ENCODE measurements at regions not wholly inside any gene's neighbourhood (a gene's known extent, or its start where the extent isn't known, plus 50 kb on each side); places are given as distances from the start of the nearest gene placed in this dataset.

DNA sequence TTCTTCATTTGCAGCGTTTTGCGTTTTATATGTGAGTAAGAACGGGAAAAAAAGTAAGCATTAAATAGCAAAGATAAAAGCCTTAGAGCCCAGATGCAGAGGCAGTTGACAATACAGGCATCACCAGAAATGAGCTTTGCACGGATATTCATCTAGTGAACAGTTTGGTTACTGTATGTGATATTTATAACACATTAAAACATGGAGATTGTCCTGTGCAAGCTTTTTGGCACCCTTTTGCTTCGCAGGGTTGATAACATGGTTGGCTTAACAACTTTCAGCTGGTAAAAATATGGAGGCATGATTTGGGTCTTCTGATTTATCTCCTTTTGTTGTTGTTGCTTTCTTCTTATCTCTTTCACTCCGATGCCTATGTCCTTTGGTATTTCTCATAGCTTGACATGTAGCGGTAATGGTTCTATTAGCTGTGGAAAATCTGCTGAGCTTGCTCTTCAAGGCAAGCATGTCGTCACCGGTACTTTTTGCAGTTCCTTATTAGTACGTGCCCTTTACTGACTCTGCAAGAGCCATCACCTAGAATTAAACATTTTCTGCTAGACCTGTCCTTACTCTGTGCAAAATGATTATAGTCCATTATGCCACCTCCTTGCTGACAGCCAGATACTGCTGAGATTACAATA, 102.9 kb downstream of the PCDH7 start:
- H3K36me3 Mint-ChIP-seq: no peaks in the 10 kb centered on the region
- DNase-seq (no peak), ATAC-seq (replicated peaks in 1 of 4) (no peak)
- Histone ChIP-seq H3K9me3 (no peaks in the 10 kb centered on the region), H3K27me3 (replicated peaks in 1 of 2; ENCODE audit: control insufficient read depth in 2 of 2, extremely low read depth in 1 of 2, insufficient read depth in 2 of 2, low read length in 1 of 2) (no peaks in the 10 kb centered on the region), H3K4me1 (ENCODE audit: control insufficient read depth in 1 of 2, extremely low read depth in 1 of 2, insufficient read depth in 2 of 2, low read length in 2 of 2) (no peaks in the 10 kb centered on the region), H3K36me3 (ENCODE audit: control insufficient read depth in 2 of 2, extremely low read depth in 1 of 2, insufficient read depth in 1 of 2, low read length in 1 of 2) (no peaks in the 10 kb centered on the region), H3K27ac (ENCODE audit: low read length) (no peak overlapping the region), H3K4me3 (ENCODE audit: control insufficient read depth in 1 of 2, extremely low read depth in 1 of 2, low read length in 1 of 2) (no peak overlapping the region)
- no peaks in the 10 kb centered on the region for H3K4me1 Mint-ChIP-seq
- POLR2A ChIA-PET: no interaction called here
- H3K27ac Mint-ChIP-seq: no peak overlapping the region
- CTCF ChIA-PET: no interaction called here
- no peaks in the 10 kb centered on the region for H3K27me3 Mint-ChIP-seq
- WGBS (ENCODE audit: insufficient coverage): 91% methylated on average over 6 of the region's 10 CpGs
- H3K4me3 Mint-ChIP-seq: no peak overlapping the region
- peaks cover 8 to 15% (median 9%) of the 10 kb centered on the region in 3 donors for H3K9me3 Mint-ChIP-seq

GRCh38 chr4:30825008-30825770, 105.0 kb downstream of the PCDH7 start:
- H3K36me3 ChIP-seq (ENCODE audit: control insufficient read depth in 2 of 2, extremely low read depth in 1 of 2, insufficient read depth in 1 of 2, low read length in 1 of 2): no peaks in the 10 kb centered on the region
- no peak overlapping the region for H3K4me3 Mint-ChIP-seq
- DNase-seq (no peak), ATAC-seq (replicated peaks in 1 of 4) (no peak)
- no peaks in the 10 kb centered on the region for H3K36me3 Mint-ChIP-seq
- no CpG with 5 or more reads among the region's 1 CpG for WGBS (ENCODE audit: insufficient coverage)
- H3K9me3 ChIP-seq: no peaks in the 10 kb centered on the region
- no peaks in the 10 kb centered on the region for H3K27me3 ChIP-seq (replicated peaks in 1 of 2; ENCODE audit: control insufficient read depth in 2 of 2, extremely low read depth in 1 of 2, insufficient read depth in 2 of 2, low read length in 1 of 2)
- no peaks in the 10 kb centered on the region for H3K27me3 Mint-ChIP-seq
- no peak overlapping the region for H3K27ac Mint-ChIP-seq
- no peak overlapping the region for H3K4me3 ChIP-seq (ENCODE audit: control insufficient read depth in 1 of 2, extremely low read depth in 1 of 2, low read length in 1 of 2)
- peaks cover 3 to 10% (median 6%) of the 10 kb centered on the region in 3 donors for H3K9me3 Mint-ChIP-seq
- H3K4me1 ChIP-seq (ENCODE audit: control insufficient read depth in 1 of 2, extremely low read depth in 1 of 2, insufficient read depth in 2 of 2, low read length in 2 of 2): no peaks in the 10 kb centered on the region
- ChIA-PET POLR2A (no interaction called here), CTCF (no interaction called here)
- H3K4me1 Mint-ChIP-seq: no peaks in the 10 kb centered on the region
- no peak overlapping the region for H3K27ac ChIP-seq (ENCODE audit: low read length)

DNA sequence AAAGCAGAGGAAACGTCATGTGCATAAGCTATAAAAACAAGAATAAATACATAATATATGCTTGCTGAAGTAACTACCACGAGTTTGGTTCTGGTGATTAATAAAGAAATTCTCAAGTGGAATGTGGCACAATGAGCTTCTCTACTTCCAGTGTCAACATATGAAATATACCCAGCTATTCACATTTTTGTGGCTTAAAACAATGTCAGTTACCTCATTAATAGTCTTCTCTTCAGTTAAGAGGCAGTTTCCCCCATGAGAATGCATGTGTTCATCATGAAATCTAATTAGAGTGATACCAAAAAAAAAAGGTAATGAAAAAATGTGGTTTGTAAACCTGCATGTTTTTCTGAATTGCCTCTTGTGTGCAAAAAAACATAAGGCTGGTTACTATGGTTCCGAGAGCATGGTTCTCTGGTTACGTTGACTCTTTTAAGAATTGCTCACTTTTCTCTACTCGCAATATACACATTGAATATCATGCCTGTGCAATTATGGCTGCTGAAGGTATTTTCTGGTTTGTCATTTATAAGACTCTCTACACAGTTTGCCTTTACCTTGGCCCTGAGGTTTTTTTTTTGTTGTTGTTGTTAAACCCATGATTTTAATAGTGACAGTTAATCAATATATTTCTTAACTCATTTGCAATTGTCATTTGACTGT, 108.2 kb downstream of the PCDH7 start:
- no peak overlapping the region for H3K27ac ChIP-seq (ENCODE audit: low read length)
- H3K36me3 ChIP-seq (ENCODE audit: control insufficient read depth in 2 of 2, extremely low read depth in 1 of 2, insufficient read depth in 1 of 2, low read length in 1 of 2): no peaks in the 10 kb centered on the region
- no peak overlapping the region for H3K27ac Mint-ChIP-seq
- ChIA-PET POLR2A (no interaction called here), CTCF (no interaction called here)
- no peak overlapping the region for H3K4me3 ChIP-seq (ENCODE audit: control insufficient read depth in 1 of 2, extremely low read depth in 1 of 2, low read length in 1 of 2)
- peaks cover 3 to 9% (median 7%) of the 10 kb centered on the region in 3 donors for H3K9me3 Mint-ChIP-seq
- no peaks in the 10 kb centered on the region for H3K4me1 Mint-ChIP-seq
- H3K4me1 ChIP-seq (ENCODE audit: control insufficient read depth in 1 of 2, extremely low read depth in 1 of 2, insufficient read depth in 2 of 2, low read length in 2 of 2): no peaks in the 10 kb centered on the region
- H3K4me3 Mint-ChIP-seq: no peak overlapping the region
- no CpG with 5 or more reads among the region's 5 CpGs for WGBS (ENCODE audit: insufficient coverage)
- no peak for DNase-seq
- no peak for ATAC-seq (replicated peaks in 1 of 4)
- no peaks in the 10 kb centered on the region for H3K36me3 Mint-ChIP-seq
- no peaks in the 10 kb centered on the region for H3K27me3 Mint-ChIP-seq
- no peaks in the 10 kb centered on the region for H3K27me3 ChIP-seq (replicated peaks in 1 of 2; ENCODE audit: control insufficient read depth in 2 of 2, extremely low read depth in 1 of 2, insufficient read depth in 2 of 2, low read length in 1 of 2)
- H3K9me3 ChIP-seq: no peaks in the 10 kb centered on the region

DNA sequence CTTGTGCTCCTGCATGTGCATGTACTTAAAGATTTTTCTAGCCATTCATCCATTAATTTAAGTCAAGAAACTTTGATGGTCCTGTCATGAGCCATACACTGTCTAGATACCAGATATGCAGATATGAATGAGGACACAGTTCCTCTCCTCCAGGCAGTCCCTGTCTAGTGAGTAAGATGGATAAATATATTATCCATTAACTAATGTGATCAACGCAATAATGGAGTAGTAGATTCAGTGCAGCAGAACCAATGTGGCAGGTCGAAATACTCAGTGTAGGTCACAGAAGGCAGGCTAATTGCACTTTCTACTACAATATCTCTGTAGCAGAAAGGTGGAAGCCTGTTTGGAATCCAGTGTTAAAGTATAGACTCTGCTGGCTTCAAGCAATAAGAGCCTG, 112.5 kb downstream of the PCDH7 start:
- Histone ChIP-seq H3K27me3 (replicated peaks in 1 of 2; ENCODE audit: control insufficient read depth in 2 of 2, extremely low read depth in 1 of 2, insufficient read depth in 2 of 2, low read length in 1 of 2) (no peaks in the 10 kb centered on the region), H3K36me3 (ENCODE audit: control insufficient read depth in 2 of 2, extremely low read depth in 1 of 2, insufficient read depth in 1 of 2, low read length in 1 of 2) (no peaks in the 10 kb centered on the region), H3K4me1 (ENCODE audit: control insufficient read depth in 1 of 2, extremely low read depth in 1 of 2, insufficient read depth in 2 of 2, low read length in 2 of 2) (no peaks in the 10 kb centered on the region), H3K9me3 (no peaks in the 10 kb centered on the region), H3K4me3 (ENCODE audit: control insufficient read depth in 1 of 2, extremely low read depth in 1 of 2, low read length in 1 of 2) (no peak overlapping the region), H3K27ac (ENCODE audit: low read length) (no peak overlapping the region)
- ATAC-seq (replicated peaks in 1 of 4): no peak
- Mint-ChIP-seq H3K27ac (no peak overlapping the region), H3K27me3 (no peaks in the 10 kb centered on the region), H3K4me1 (no peaks in the 10 kb centered on the region), H3K36me3 (no peaks in the 10 kb centered on the region), H3K9me3 (peaks cover 3 to 10% (median 3%) of the 10 kb centered on the region in 3 donors), H3K4me3 (no peak overlapping the region)
- POLR2A ChIA-PET: no interaction called here
- CTCF ChIA-PET: no interaction called here
- DNase-seq: no peak
- no CpG with 5 or more reads among the region's 2 CpGs for WGBS (ENCODE audit: insufficient coverage)

DNA sequence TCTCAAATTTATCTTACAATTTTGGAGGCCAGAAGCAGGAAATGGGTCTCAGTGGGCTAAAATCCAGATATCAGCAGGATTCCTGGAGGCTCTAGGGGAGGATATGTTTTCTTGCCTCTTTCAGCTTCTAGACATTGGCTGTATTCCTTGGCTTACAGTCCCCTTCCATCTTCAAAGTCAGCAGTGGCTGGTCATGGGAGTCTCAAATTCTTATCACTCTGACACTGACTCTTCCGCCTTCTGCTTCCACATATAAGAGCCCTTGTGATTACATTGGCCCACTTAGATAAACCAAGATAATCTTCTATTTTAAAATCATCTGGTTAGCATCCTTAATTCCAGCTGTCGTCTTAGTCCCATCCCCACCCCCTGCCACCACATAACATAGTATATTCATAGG, 113.0 kb downstream of the PCDH7 start:
- H3K4me1 Mint-ChIP-seq: no peaks in the 10 kb centered on the region
- H3K36me3 ChIP-seq (ENCODE audit: control insufficient read depth in 2 of 2, extremely low read depth in 1 of 2, insufficient read depth in 1 of 2, low read length in 1 of 2): no peaks in the 10 kb centered on the region
- H3K27ac ChIP-seq (ENCODE audit: low read length): no peak overlapping the region
- no peaks in the 10 kb centered on the region for H3K27me3 ChIP-seq (replicated peaks in 1 of 2; ENCODE audit: control insufficient read depth in 2 of 2, extremely low read depth in 1 of 2, insufficient read depth in 2 of 2, low read length in 1 of 2)
- peaks cover 3 to 10% (median 3%) of the 10 kb centered on the region in 3 donors for H3K9me3 Mint-ChIP-seq
- no peak overlapping the region for H3K4me3 Mint-ChIP-seq
- ChIA-PET CTCF (no interaction called here), POLR2A (no interaction called here)
- no peak overlapping the region for H3K4me3 ChIP-seq (ENCODE audit: control insufficient read depth in 1 of 2, extremely low read depth in 1 of 2, low read length in 1 of 2)
- no peaks in the 10 kb centered on the region for H3K9me3 ChIP-seq
- H3K27me3 Mint-ChIP-seq: no peaks in the 10 kb centered on the region
- no peak overlapping the region for H3K27ac Mint-ChIP-seq
- no peaks in the 10 kb centered on the region for H3K4me1 ChIP-seq (ENCODE audit: control insufficient read depth in 1 of 2, extremely low read depth in 1 of 2, insufficient read depth in 2 of 2, low read length in 2 of 2)
- 43% methylated on average over 1 of the region's 2 CpGs for WGBS (ENCODE audit: insufficient coverage)
- DNase-seq (no peak), ATAC-seq (replicated peaks in 1 of 4) (no peak)
- no peaks in the 10 kb centered on the region for H3K36me3 Mint-ChIP-seq

DNA sequence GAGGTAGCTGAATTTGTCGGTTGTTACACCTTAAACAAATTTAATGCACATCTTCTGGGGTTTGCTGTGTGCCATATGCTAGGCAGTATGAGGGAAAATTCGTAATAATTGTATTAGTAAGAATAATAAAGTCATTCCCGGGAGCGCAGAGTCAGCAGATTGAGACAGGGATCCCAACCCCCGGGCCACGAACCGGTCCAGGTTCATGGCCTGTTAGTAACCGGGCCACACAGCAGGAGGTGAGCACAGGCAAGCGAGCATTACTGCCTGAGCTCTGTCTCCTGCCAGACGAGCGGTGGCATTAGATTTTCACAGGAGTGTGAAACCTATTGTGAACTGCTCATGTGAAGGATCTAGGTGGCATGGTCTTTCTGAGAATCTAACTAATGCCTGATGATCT, 114.9 kb downstream of the PCDH7 start:
- POLR2A ChIA-PET: no interaction called here
- H3K27me3 Mint-ChIP-seq: no peaks in the 10 kb centered on the region

More for the DNA sequence above, 114.9 kb downstream of the PCDH7 start:
- Histone ChIP-seq H3K4me1 (ENCODE audit: control insufficient read depth in 1 of 2, extremely low read depth in 1 of 2, insufficient read depth in 2 of 2, low read length in 2 of 2) (no peaks in the 10 kb centered on the region), H3K36me3 (ENCODE audit: control insufficient read depth in 2 of 2, extremely low read depth in 1 of 2, insufficient read depth in 1 of 2, low read length in 1 of 2) (no peaks in the 10 kb centered on the region), H3K9me3 (no peaks in the 10 kb centered on the region), H3K27ac (ENCODE audit: low read length) (no peak overlapping the region), H3K4me3 (ENCODE audit: control insufficient read depth in 1 of 2, extremely low read depth in 1 of 2, low read length in 1 of 2) (no peak overlapping the region), H3K27me3 (replicated peaks in 1 of 2; ENCODE audit: control insufficient read depth in 2 of 2, extremely low read depth in 1 of 2, insufficient read depth in 2 of 2, low read length in 1 of 2) (no peaks in the 10 kb centered on the region)
- Mint-ChIP-seq H3K36me3 (no peaks in the 10 kb centered on the region), H3K4me1 (no peaks in the 10 kb centered on the region), H3K4me3 (no peak overlapping the region), H3K9me3 (peaks cover under 1 to 11% (median 3%) of the 10 kb centered on the region in 3 donors), H3K27ac (no peak overlapping the region)
- WGBS (ENCODE audit: insufficient coverage): 83% methylated on average over 6 of the region's 11 CpGs
- CTCF ChIA-PET: no interaction called here
- DNase-seq (no peak), ATAC-seq (replicated peaks in 1 of 4) (no peak)
